ENCODE measurements at regions not wholly inside any gene's neighbourhood (a gene's known extent, or its start where the extent isn't known, plus 50 kb on each side); places are given as distances from the start of the nearest gene placed in this dataset.

DNA sequence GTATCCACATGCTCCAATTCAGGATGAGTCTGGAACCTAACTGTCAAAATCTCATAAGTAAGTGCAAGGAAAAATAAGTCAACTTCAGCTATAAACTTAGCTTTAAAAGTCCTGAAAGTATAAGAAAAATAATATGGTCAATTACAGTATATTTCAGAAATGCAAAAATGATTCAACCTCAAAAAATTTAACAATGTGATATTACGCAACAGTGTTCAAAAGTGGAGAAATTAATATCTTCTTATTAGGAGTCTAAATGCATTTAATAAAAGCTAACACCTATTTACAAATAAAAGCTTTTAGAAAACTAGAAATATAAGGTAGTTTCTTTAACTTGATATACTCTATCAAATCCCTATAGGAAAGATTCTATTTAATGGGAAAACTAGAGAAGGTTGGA, 111.2 kb upstream of the OPRM1 start:
- no peaks in the 10 kb centered on the region for H3K36me3 ChIP-seq (ENCODE audit: control insufficient read depth in 2 of 2, extremely low read depth in 1 of 2, insufficient read depth in 1 of 2, low read length in 1 of 2)
- no CpG with 5 or more reads among the region's 1 CpG for WGBS (ENCODE audit: insufficient coverage)
- no peak for ATAC-seq (replicated peaks in 1 of 4)
- Mint-ChIP-seq H3K4me3 (no peak overlapping the region), H3K36me3 (no peaks in the 10 kb centered on the region), H3K27ac (no peak overlapping the region), H3K27me3 (no peaks in the 10 kb centered on the region), H3K4me1 (no peaks in the 10 kb centered on the region), H3K9me3 (no peaks in the 10 kb centered on the region)
- H3K4me3 ChIP-seq (ENCODE audit: control insufficient read depth in 1 of 2, extremely low read depth in 1 of 2, low read length in 1 of 2), result no peak overlapping the region
- CTCF ChIA-PET, result no interaction called here
- DNase-seq, result no peak
- H3K27me3 ChIP-seq (replicated peaks in 1 of 2; ENCODE audit: control insufficient read depth in 2 of 2, extremely low read depth in 1 of 2, insufficient read depth in 2 of 2, low read length in 1 of 2), result no peaks in the 10 kb centered on the region
- H3K27ac ChIP-seq (ENCODE audit: low read length), result no peak overlapping the region
- no peaks in the 10 kb centered on the region for H3K4me1 ChIP-seq (ENCODE audit: control insufficient read depth in 1 of 2, extremely low read depth in 1 of 2, insufficient read depth in 2 of 2, low read length in 2 of 2)
- POLR2A ChIA-PET, result no interaction called here
- no peaks in the 10 kb centered on the region for H3K9me3 ChIP-seq

DNA sequence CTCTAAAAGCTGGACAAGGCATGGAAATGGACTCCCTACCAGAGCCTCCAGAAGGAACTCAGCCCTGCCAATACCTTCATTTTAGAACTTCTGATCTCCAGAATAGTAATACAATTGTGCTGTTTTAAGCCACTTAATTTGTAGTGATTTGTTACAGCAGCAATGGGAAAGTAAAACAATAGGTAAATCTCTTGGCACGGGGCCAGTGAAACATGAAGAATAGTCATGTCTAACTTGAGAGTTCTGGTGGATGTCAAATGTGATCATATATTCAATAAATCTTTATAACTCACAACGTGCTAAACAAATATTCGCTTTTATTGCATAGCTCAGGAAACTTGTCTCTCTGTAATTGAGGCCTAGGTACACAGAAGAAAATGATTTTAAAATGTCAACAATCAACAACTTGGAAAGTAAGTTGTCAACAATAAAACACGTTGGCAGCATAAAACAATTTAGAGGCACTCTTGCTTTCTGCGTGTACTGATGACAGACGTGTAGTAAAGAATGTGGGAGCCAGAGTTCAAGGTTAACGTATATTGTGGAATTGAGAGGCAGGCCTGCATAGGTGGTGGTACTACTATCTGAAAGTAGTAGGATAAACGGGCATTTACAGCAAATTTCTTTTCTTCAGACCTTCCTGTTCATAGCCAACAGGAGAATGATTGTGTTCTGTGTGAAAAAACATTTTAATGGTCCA, 140.5 kb upstream of the OPRM1 start:
- Histone ChIP-seq H3K9me3 (no peaks in the 10 kb centered on the region), H3K27ac (ENCODE audit: low read length) (no peak overlapping the region), H3K4me3 (ENCODE audit: control insufficient read depth in 1 of 2, extremely low read depth in 1 of 2, low read length in 1 of 2) (no peak overlapping the region), H3K36me3 (ENCODE audit: control insufficient read depth in 2 of 2, extremely low read depth in 1 of 2, insufficient read depth in 1 of 2, low read length in 1 of 2) (no peaks in the 10 kb centered on the region), H3K4me1 (ENCODE audit: control insufficient read depth in 1 of 2, extremely low read depth in 1 of 2, insufficient read depth in 2 of 2, low read length in 2 of 2) (no peaks in the 10 kb centered on the region), H3K27me3 (replicated peaks in 1 of 2; ENCODE audit: control insufficient read depth in 2 of 2, extremely low read depth in 1 of 2, insufficient read depth in 2 of 2, low read length in 1 of 2) (no peaks in the 10 kb centered on the region)
- Mint-ChIP-seq H3K27ac (no peak overlapping the region), H3K4me1 (no peaks in the 10 kb centered on the region), H3K4me3 (no peak overlapping the region), H3K36me3 (no peaks in the 10 kb centered on the region), H3K27me3 (peaks cover 0 to 3% of the 10 kb centered on the region in 2 donors), H3K9me3 (peaks cover 6 to 11% (median 10%) of the 10 kb centered on the region in 3 donors)
- WGBS (ENCODE audit: insufficient coverage), result 83% methylated on average over 2 of the region's 8 CpGs
- no peak for ATAC-seq (replicated peaks in 1 of 4)
- no peak for DNase-seq
- CTCF ChIA-PET, result no interaction called here
- POLR2A ChIA-PET, result no interaction called here

DNA sequence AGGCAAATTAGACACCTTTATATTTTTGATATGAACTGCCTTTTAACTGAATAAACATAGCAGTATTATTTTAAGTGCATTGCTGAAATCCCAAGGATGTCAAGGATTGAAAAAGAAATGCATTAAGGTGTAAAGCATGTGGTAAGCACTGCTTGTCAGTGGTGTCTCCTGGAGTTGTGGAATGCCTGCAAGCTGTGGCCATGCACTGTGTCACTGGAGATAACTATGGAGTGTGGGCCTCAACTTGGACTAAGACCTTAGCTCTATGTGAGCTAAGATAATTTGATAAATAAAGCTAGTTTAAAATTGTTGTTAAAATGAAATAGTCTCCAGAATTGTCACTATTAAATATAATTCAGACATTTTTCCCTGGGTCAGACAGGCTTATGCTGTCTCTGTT, 156.6 kb upstream of the OPRM1 start:
- CTCF ChIA-PET, result no interaction called here
- Histone ChIP-seq H3K4me3 (ENCODE audit: control insufficient read depth in 1 of 2, extremely low read depth in 1 of 2, low read length in 1 of 2) (no peak overlapping the region), H3K27ac (ENCODE audit: low read length) (no peak overlapping the region), H3K27me3 (replicated peaks in 1 of 2; ENCODE audit: control insufficient read depth in 2 of 2, extremely low read depth in 1 of 2, insufficient read depth in 2 of 2, low read length in 1 of 2) (no peaks in the 10 kb centered on the region), H3K36me3 (ENCODE audit: control insufficient read depth in 2 of 2, extremely low read depth in 1 of 2, insufficient read depth in 1 of 2, low read length in 1 of 2) (no peaks in the 10 kb centered on the region), H3K9me3 (no peaks in the 10 kb centered on the region), H3K4me1 (ENCODE audit: control insufficient read depth in 1 of 2, extremely low read depth in 1 of 2, insufficient read depth in 2 of 2, low read length in 2 of 2) (no peaks in the 10 kb centered on the region)
- Mint-ChIP-seq H3K27ac (no peak overlapping the region), H3K27me3 (peaks cover 0 to 10% of the 10 kb centered on the region in 2 donors), H3K36me3 (no peaks in the 10 kb centered on the region), H3K4me1 (no peaks in the 10 kb centered on the region), H3K4me3 (no peak overlapping the region), H3K9me3 (peaks cover 0 to 6% (median 4%) of the 10 kb centered on the region in 3 donors)
- DNase-seq (no peak), ATAC-seq (replicated peaks in 1 of 4) (no peak)
- POLR2A ChIA-PET, result no interaction called here

DNA sequence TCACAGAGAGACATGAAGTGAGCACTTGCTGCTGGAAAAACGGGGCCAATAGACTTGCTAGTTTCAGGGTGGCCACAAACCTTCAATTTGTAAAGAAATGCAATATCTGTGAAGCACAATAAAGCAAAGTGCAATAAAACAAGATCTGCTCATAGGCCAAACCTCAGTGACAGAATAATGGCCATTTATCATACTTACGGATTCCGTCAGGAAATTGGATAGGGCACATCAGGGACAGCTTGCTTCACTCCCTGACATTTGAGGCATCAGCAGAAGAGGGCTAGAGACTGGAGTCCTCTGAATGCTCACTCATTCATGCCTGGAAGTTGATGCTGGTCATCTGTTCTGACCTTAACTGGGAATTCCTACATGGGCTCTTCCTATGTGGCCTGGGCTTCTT, 165.5 kb upstream of the OPRM1 start:
- ChIA-PET POLR2A (no interaction called here), CTCF (no interaction called here)
- Histone ChIP-seq H3K27ac (ENCODE audit: low read length) (no peak overlapping the region), H3K9me3 (no peaks in the 10 kb centered on the region), H3K36me3 (ENCODE audit: control insufficient read depth in 2 of 2, extremely low read depth in 1 of 2, insufficient read depth in 1 of 2, low read length in 1 of 2) (no peaks in the 10 kb centered on the region), H3K27me3 (replicated peaks in 1 of 2; ENCODE audit: control insufficient read depth in 2 of 2, extremely low read depth in 1 of 2, insufficient read depth in 2 of 2, low read length in 1 of 2) (no peaks in the 10 kb centered on the region), H3K4me3 (ENCODE audit: control insufficient read depth in 1 of 2, extremely low read depth in 1 of 2, low read length in 1 of 2) (no peak overlapping the region), H3K4me1 (ENCODE audit: control insufficient read depth in 1 of 2, extremely low read depth in 1 of 2, insufficient read depth in 2 of 2, low read length in 2 of 2) (no peaks in the 10 kb centered on the region)
- Mint-ChIP-seq H3K4me1 (no peaks in the 10 kb centered on the region), H3K27ac (no peak overlapping the region), H3K27me3 (peaks cover 0 to 4% of the 10 kb centered on the region in 2 donors), H3K9me3 (peaks cover 0 to 10% (median 3%) of the 10 kb centered on the region in 3 donors), H3K36me3 (no peaks in the 10 kb centered on the region), H3K4me3 (no peak overlapping the region)
- 93% methylated on average over 2 of the region's 3 CpGs for WGBS (ENCODE audit: insufficient coverage)
- ATAC-seq (replicated peaks in 1 of 4) (no peak), DNase-seq (no peak)

DNA sequence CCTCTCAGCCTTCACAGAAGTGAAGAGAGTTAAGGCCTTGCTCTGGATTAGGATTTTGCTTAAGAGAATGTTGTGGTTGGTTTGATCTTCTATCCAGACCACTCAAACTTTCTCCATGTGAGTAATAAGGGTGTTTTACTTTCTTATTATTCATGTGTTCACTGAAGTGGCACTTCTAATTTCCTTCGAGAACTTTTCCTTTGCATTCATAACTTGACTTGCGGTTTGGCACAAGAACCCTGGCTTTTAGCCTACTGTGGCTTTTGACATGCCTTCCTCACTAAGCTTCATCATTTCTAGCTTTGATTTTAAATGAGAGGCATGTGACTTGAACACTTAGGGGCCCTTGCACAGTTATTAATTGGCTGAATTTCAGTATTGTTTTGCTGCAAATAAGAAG, 166.1 kb upstream of the OPRM1 start:
- Mint-ChIP-seq H3K4me1 (no peaks in the 10 kb centered on the region), H3K9me3 (peaks cover 0 to 10% (median 3%) of the 10 kb centered on the region in 3 donors), H3K27ac (no peak overlapping the region), H3K27me3 (peaks cover 0 to 4% of the 10 kb centered on the region in 2 donors), H3K36me3 (no peaks in the 10 kb centered on the region), H3K4me3 (no peak overlapping the region)
- ATAC-seq (replicated peaks in 1 of 4) (no peak), DNase-seq (no peak)
- ChIA-PET CTCF (no interaction called here), POLR2A (no interaction called here)
- WGBS (ENCODE audit: insufficient coverage), result no CpG with 5 or more reads among the region's 2 CpGs
- H3K36me3 ChIP-seq (ENCODE audit: control insufficient read depth in 2 of 2, extremely low read depth in 1 of 2, insufficient read depth in 1 of 2, low read length in 1 of 2), result no peaks in the 10 kb centered on the region
- H3K9me3 ChIP-seq, result no peaks in the 10 kb centered on the region
- no peaks in the 10 kb centered on the region for H3K4me1 ChIP-seq (ENCODE audit: control insufficient read depth in 1 of 2, extremely low read depth in 1 of 2, insufficient read depth in 2 of 2, low read length in 2 of 2)
- H3K27me3 ChIP-seq (replicated peaks in 1 of 2; ENCODE audit: control insufficient read depth in 2 of 2, extremely low read depth in 1 of 2, insufficient read depth in 2 of 2, low read length in 1 of 2), result no peaks in the 10 kb centered on the region
- H3K27ac ChIP-seq (ENCODE audit: low read length), result no peak overlapping the region
- H3K4me3 ChIP-seq (ENCODE audit: control insufficient read depth in 1 of 2, extremely low read depth in 1 of 2, low read length in 1 of 2), result no peak overlapping the region

DNA sequence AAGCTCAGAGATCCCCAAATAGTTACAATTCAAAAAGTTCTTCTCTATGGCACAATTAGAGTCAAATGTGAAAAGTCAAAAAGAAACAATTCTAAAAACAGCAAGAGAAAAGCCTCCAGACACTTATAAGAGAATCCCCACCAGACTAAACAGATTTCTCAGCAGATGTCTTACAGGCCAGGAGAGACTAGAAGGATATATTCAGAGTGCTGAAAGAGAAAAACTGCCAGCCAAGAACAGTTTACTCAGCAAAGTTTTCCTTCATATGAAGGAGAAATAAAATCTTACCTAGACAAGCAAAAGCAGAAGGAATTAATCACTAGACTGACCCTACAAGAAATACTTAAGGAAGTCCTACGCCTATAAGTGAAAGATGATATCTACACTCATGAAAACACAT, 176.1 kb upstream of the OPRM1 start:
- no peaks in the 10 kb centered on the region for H3K4me1 ChIP-seq (ENCODE audit: control insufficient read depth in 1 of 2, extremely low read depth in 1 of 2, insufficient read depth in 2 of 2, low read length in 2 of 2)
- ChIA-PET POLR2A (interaction anchor here (0.7 to 0.9 kb wide), 2 partner anchors 18 to 400 kb away, joined by 3 to 4 read pairs; no protein-coding TSS in a partner anchor), CTCF (no interaction called here)
- no CpG with 5 or more reads among the region's 1 CpG for WGBS (ENCODE audit: insufficient coverage)
- no peaks in the 10 kb centered on the region for H3K9me3 ChIP-seq
- H3K9me3 Mint-ChIP-seq, result peaks cover 0 to 7% (median 4%) of the 10 kb centered on the region in 3 donors
- H3K36me3 Mint-ChIP-seq, result no peaks in the 10 kb centered on the region
- H3K4me1 Mint-ChIP-seq, result no peaks in the 10 kb centered on the region
- ATAC-seq (replicated peaks in 1 of 4) (no peak), DNase-seq (no peak)
- H3K27me3 Mint-ChIP-seq, result peaks cover 0 to 4% of the 10 kb centered on the region in 2 donors
- no peak overlapping the region for H3K27ac ChIP-seq (ENCODE audit: low read length)
- no peak overlapping the region for H3K27ac Mint-ChIP-seq
- H3K4me3 Mint-ChIP-seq, result no peak overlapping the region
- H3K4me3 ChIP-seq (ENCODE audit: control insufficient read depth in 1 of 2, extremely low read depth in 1 of 2, low read length in 1 of 2), result no peak overlapping the region
- H3K27me3 ChIP-seq (replicated peaks in 1 of 2; ENCODE audit: control insufficient read depth in 2 of 2, extremely low read depth in 1 of 2, insufficient read depth in 2 of 2, low read length in 1 of 2), result peaks cover 0 to 8% of the 10 kb centered on the region in 2 experiments
- H3K36me3 ChIP-seq (ENCODE audit: control insufficient read depth in 2 of 2, extremely low read depth in 1 of 2, insufficient read depth in 1 of 2, low read length in 1 of 2), result no peaks in the 10 kb centered on the region

DNA sequence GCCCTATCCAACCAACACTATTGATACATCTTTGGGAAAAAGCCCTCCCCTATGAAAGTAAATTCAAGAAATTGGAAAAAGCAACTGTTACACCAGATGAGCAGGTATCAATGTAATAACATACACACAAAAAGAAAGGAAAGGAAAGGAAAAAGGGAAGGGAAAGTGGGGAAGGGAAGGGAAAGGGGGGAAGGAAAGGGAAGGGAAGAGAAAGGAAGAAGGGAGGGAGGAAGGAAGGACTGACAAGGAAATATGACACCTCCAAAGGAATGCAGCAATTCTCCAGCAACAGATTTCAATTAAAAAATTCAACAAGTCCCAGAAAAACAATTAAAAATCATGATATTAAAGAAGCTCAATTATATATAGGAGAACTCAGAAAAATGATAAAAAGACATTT, 176.9 kb upstream of the OPRM1 start:
- H3K36me3 ChIP-seq (ENCODE audit: control insufficient read depth in 2 of 2, extremely low read depth in 1 of 2, insufficient read depth in 1 of 2, low read length in 1 of 2), result no peaks in the 10 kb centered on the region
- H3K4me1 Mint-ChIP-seq, result no peaks in the 10 kb centered on the region
- no peak for DNase-seq
- no peak for ATAC-seq (replicated peaks in 1 of 4)
- CTCF ChIA-PET, result no interaction called here
- peaks cover 0 to 7% (median 4%) of the 10 kb centered on the region in 3 donors for H3K9me3 Mint-ChIP-seq
- H3K27ac Mint-ChIP-seq, result no peak overlapping the region
- peaks cover 0 to 4% of the 10 kb centered on the region in 2 donors for H3K27me3 Mint-ChIP-seq
- H3K27ac ChIP-seq (ENCODE audit: low read length), result no peak overlapping the region
- H3K9me3 ChIP-seq, result no peaks in the 10 kb centered on the region
- H3K4me3 Mint-ChIP-seq, result no peak overlapping the region
- H3K4me3 ChIP-seq (ENCODE audit: control insufficient read depth in 1 of 2, extremely low read depth in 1 of 2, low read length in 1 of 2), result no peak overlapping the region
- H3K36me3 Mint-ChIP-seq, result no peaks in the 10 kb centered on the region
- peaks cover 0 to 8% of the 10 kb centered on the region in 2 experiments for H3K27me3 ChIP-seq (replicated peaks in 1 of 2; ENCODE audit: control insufficient read depth in 2 of 2, extremely low read depth in 1 of 2, insufficient read depth in 2 of 2, low read length in 1 of 2)
- H3K4me1 ChIP-seq (ENCODE audit: control insufficient read depth in 1 of 2, extremely low read depth in 1 of 2, insufficient read depth in 2 of 2, low read length in 2 of 2), result no peaks in the 10 kb centered on the region
- POLR2A ChIA-PET, result interaction anchor here (0.7 to 0.9 kb wide), 2 partner anchors 19 to 399 kb away, joined by 3 to 4 read pairs; no protein-coding TSS in a partner anchor
